HS-27A (cell line): ENCODE measurements at regions not wholly inside any gene's neighbourhood (a gene's known extent, or its start where the extent isn't known, plus 50 kb on each side); places are given as distances from the start of the nearest gene placed in this dataset.
"Not testable (repeated sequence)": the region's sequence is repeated elsewhere in the genome, so short reads cannot be mapped to it uniquely, and the experiment has no call there.

ENCODE experiments used
- DNase-seq: peaks from one replicate; pipeline ENCODE4 v3.0.0-alpha.2; 2012; ENCODE audit warnings: low read depth, missing footprints

GRCh38 chr14:97798176-97798575 lies 1001.0 kb downstream of the VRK1 start:
- DNase-seq, result no peak

DNA sequence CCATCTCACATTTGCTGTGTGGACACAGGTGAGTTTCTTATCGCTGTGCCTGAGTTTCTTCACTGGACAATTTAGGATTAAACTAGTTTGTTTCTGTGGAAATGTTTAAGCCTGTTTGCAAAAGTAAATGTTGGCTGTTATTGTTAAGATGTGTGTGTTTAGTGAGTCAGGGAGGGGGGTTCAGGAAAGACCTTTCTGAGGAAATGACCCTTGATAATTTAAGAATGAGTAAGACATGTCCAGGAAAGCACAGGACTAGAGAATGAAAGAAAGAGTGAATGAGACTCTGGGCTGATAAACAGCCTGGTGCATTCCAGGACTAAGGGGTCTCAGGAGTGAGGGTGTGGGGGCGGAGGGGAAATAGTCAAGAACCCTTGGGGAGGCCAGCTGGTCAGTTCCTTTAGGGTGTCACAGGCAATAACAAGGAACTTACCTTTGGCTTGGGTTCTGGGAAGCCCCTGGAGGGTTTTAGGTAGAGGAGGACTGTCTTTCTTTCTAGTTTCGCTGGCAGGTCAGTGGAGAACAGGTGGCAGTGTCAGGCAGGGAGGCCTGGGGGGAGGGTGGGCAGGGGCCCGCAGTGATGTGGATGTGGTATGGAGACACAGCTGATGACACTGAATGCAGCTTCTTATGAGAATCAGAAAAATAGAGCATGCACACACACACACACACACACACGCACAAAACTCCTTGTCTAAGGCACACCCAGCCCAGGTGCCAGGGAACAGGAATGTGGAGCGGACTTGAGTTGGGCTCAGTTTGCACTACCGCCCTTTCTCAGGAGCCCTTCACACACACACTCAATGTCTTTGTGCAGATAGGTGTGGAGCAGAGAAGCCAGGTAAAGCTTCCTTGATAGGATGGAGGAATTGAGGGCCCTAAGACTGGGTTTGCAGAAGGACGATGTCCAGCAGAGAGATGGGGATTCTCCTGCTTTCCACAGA lies 1005.5 kb downstream of the VRK1 start:
- DNase-seq, result no peak

- no peak for DNase-seq
These were observed 1006.9 kb downstream of the VRK1 start for GRCh38 chr14:97804056-97804455.

- DNase-seq, result no peak
These were observed 1009.7 kb downstream of the VRK1 start for GRCh38 chr14:97806891-97807290.

DNA sequence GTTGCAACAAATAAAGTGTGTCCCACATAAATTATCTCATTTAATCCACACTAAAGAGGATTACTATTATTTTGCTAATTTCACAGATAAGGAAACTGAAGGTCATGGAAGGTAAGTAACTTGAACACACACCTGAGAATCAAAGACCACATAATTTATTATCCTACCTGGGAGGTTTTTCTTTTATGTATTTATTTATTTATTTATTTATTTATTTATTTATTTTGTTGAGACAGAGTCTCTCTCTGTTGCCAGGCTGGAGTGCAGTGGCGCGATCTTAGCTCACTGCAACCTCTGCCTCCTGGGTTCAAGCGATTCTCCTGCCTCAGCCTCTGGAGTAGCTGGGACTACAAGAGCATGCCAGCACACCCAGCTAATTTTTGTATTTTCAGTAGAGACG lies 1011.4 kb downstream of the VRK1 start:
- DNase-seq, result not testable (repeated sequence)

DNA sequence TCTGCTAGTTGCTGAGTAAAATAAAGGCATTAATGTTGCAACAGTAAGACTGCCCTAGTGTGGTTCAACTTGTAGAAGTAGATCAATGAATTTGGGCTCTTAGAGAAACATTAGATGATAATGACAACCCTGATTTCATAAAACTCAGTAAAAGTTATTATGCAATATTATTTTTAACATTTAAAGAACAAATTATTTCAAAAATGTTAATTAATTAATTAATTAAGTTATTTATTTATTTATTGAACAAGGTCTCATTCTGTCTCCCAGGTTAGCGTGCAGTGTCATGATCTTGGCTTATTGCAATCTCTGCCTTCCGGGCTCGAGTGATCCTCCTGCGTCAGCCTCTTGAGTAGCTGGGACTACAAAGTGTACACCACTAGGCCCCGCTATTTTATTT lies 1016.4 kb downstream of the VRK1 start:
- no peak for DNase-seq

GRCh38 chr14:97820781-97821180 lies 1023.6 kb downstream of the VRK1 start:
- no peak for DNase-seq

DNA sequence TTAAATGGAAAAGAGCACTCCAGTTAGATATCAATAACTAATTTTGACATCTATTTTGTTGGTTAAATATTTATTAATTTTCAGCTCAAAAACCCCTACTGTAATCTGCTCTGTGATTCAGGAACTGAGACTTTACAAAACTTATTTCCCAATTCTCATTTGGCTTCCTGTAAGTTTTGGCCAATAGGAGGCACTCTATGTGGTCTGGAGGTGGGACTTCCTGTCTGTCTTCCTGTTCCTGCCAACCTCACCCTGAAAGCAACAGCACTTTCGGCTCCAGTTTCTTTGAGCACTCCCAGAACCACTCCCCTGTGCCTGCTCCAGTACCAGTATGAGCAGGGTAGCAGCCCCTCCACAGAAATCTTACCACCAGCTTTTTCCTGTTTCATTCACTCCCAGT lies 1027.0 kb downstream of the VRK1 start:
- DNase-seq, result no peak

- no peak for DNase-seq
These were observed 1030.6 kb downstream of the VRK1 start for GRCh38 chr14:97827746-97828145.

DNA sequence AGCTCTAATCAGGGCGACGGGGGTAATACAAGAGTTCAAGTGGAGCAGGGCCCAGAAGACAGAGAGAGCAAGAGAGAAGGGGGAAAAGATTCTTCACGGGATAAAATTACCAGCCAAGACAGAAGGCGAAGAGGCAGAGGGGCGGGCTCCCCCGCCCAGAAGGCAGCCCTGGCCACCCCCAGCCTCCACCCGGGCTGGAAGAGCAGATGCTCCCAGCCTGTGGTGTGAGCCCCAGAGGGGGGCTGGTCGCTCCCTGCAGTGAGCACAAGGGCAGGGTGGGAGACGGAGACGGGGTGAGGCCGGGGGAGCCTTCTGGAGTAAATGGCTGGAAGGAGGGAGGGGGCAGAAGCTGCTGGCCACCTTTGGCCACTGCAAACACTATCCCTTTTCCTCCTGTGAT lies 1035.6 kb downstream of the VRK1 start:
- no peak for DNase-seq

DNA sequence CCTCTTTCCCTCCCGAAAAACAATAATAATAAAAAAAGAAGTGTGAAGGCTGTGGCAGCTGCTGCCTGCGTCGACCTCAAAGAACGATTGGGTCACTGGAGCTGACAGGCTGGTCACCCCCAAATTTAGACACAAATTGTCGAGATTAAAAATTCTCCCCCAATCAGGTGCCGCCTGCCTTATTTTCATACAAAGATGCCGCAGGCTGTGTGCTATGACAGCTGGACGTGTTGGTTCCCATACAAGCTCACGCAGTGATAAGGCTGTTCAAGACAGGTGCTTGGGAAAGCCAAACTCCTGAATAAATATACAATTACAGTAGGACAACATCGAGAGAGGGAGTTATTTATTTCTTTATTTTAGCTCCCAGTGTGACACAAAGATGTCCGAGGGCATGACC lies 1041.8 kb downstream of the VRK1 start:
- DNase-seq, result no peak

GRCh38 chr14:97840159-97840558 lies 1043.0 kb downstream of the VRK1 start:
- DNase-seq, result no peak

- no peak for DNase-seq
These were observed 1044.6 kb downstream of the VRK1 start for GRCh38 chr14:97841762-97842161.

GRCh38 chr14:97843066-97843465 lies 1045.9 kb downstream of the VRK1 start:
- DNase-seq, result no peak

GRCh38 chr14:97844042-97844441 lies 1046.9 kb downstream of the VRK1 start:
- no peak for DNase-seq

GRCh38 chr14:97846156-97846555 lies 1049.0 kb downstream of the VRK1 start:
- DNase-seq, result no peak

DNA sequence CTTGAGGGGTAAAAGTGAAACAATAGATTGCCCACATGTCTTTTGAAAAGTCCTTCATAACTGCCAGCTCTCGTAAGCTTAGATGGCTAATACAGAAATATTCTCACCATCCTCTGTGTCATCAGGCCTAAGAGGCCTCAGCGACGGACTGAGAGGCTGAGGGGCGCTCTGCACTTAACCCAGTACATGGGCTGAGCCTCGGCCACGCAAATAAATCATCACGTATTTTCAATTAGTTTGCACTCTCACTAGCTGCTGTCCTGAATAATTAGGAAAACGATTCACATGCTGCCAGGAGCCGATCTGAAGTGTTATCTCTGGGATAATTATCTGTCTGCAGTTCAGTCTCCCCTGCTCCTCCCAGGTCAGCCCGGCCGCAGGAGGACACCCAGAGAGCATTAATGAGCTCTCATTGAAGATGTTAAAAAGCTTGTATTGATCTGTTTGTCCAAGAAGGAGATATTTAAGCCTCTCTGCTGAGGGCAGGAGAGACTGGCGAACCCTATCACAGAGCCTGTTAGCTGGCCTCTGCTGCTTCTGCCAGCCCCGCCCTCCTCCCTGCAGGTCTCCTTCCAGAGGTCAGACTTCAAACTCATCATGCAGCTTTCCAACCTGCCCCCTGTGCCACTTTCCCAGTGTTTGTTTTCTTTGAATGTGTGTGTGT lies 1051.3 kb downstream of the VRK1 start:
- DNase-seq, result no peak

- no peak for DNase-seq
These were observed 1053.3 kb downstream of the VRK1 start for GRCh38 chr14:97850466-97850865.

DNA sequence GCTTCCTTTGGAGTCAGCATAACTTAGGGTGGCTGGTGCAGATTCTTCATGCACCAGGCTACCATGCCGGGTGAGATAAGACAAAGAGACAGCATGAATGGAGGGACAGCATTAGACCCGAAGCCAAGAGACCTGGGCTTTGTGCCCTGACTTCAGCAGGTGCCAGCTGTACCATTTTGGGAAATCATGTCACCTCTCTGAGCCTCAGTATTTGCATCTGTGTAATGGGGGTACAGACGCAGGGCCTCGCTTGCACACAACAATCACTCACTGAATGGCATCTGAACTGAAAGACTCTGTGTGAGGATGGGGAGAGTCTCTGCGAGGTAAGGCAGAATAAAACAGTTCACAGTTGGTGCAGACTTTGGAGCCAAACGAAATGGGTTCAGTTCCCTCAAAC lies 1053.7 kb downstream of the VRK1 start:
- no peak for DNase-seq

- no peak for DNase-seq
These were observed 1054.3 kb downstream of the VRK1 start for GRCh38 chr14:97851428-97851995.

DNA sequence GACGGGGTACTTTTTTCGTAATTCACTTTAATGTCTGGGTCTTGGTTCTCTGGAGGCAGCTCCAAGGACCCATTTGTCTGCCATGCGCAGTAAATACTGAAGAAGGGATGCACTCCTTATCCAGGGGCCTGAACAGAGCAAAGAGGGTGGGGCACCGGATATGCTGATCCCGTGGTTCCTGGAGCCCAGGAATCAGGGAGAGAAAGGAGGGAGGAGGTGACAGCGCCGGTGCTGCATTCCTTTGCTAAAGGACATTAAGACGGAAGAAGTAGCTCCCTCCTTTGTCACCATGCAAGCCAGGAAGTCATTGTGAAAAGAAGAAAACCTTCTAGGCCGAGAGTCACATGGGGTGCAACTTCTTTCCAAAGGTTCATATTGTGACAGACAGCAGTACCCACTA lies 1057.7 kb downstream of the VRK1 start:
- DNase-seq, result no peak

- no peak for DNase-seq
These were observed 1069.0 kb downstream of the VRK1 start for GRCh38 chr14:97866195-97866594.

DNA sequence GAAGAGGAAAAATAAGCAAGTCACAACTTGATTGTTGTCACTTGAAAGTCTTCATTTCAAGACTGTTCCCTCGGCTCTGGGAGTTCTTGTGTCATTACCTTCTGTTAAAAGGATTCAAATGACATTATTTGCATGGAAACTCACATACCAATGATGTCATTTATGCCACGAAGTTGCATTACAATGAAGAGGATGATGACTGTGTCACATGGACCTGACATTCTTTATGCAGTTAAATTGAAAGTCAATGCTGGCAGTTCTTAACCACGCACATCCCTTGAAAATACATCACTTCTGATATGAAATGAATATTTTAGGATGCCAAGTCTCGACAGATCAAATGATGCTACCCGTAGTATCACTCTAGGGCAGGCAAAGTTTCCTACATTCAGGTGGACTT lies 1069.5 kb downstream of the VRK1 start:
- no peak for DNase-seq
